HEK293 (cell line): ENCODE measurements at regions not wholly inside any gene's neighbourhood (a gene's known extent, or its start where the extent isn't known, plus 50 kb on each side); places are given as distances from the start of the nearest gene placed in this dataset.

Experiments
- CTCF ChIA-PET: fragments of 350-600 bp; formaldehyde crosslinking; extraction: SDS; loops from one replicate; lab custom pipeline; 2021; ENCODE audit warnings: antibody characterized with exemption; lab: Yijun Ruan, JAX
- POLR2A ChIA-PET: fragments of 300-600 bp; formaldehyde crosslinking; extraction: SDS; loops from one replicate; lab custom pipeline; 2020; ENCODE audit warnings: antibody characterized with exemption, inconsistent platforms; lab: Yijun Ruan, JAX
- H3K27ac ChIP-seq: fragments of 200-500 bp; sonication (Bioruptor generic); 2 replicates; pipeline ENCODE4 v1.5.1; 2014; ENCODE audit warnings: low read depth, low read length, control low read depth, inconsistent platforms; ENCODE audit errors: extremely low read depth
- H3K36me3 ChIP-seq, 2 experiments: fragments of 200-500 bp in 1 of 2; sonication (Bioruptor generic) in 1 of 2; 1 replicate in 1 of 2; 2 replicates in 1 of 2; pipeline ENCODE4 v1.5.1; 2014 to 2017; ENCODE audit warnings: inconsistent platforms in 2 of 2, low read length in 2 of 2; ENCODE audit not compliant: control insufficient read depth in 2 of 2, insufficient read depth in 1 of 2
- H3K4me1 ChIP-seq: fragments of 200-500 bp; sonication (Bioruptor generic); 2 replicates; pipeline ENCODE4 v1.5.1; 2014; ENCODE audit warnings: mild to moderate bottlenecking, low read length, inconsistent platforms; ENCODE audit not compliant: control insufficient read depth, insufficient read depth
- H3K4me3 ChIP-seq: 2 replicates; pipeline ENCODE4 v1.5.1; 2011; ENCODE audit warnings: low read depth, mild to moderate bottlenecking, control low read depth, low read length, moderate library complexity
- H3K9me3 ChIP-seq: fragments of 200-500 bp; sonication (Bioruptor generic); 2 replicates; pipeline ENCODE4 v1.5.1; 2014; ENCODE audit warnings: low read depth, low read length, inconsistent platforms; ENCODE audit not compliant: control insufficient read depth, insufficient read depth
- BCL11A ChIP-seq: fragments of 450-650 bp; formaldehyde crosslinking; IDR thresholded peaks from 2 replicates; pipeline ENCODE4 v1.5.1; 2016; ENCODE audit warnings: low read depth, missing biosample characterization, missing genetic modification characterization
- GFI1B ChIP-seq: fragments of 450-650 bp; formaldehyde crosslinking; IDR thresholded peaks from 2 replicates; pipeline ENCODE4 v1.5.1; 2016; ENCODE audit warnings: missing biosample characterization, missing genetic modification characterization
- GLI4 ChIP-seq: fragments of 450-650 bp; formaldehyde crosslinking; IDR thresholded peaks from 2 replicates; pipeline ENCODE4 v1.5.1; 2016; ENCODE audit warnings: missing biosample characterization, missing genetic modification characterization
- GLIS1 ChIP-seq: fragments of 450-650 bp; formaldehyde crosslinking; IDR thresholded peaks from 2 replicates; pipeline ENCODE4 v1.5.1; 2016; ENCODE audit warnings: missing biosample characterization, missing genetic modification characterization
- IKZF3 ChIP-seq: fragments of 450-650 bp; IDR thresholded peaks from 2 replicates; pipeline ENCODE4 v1.5.0; 2018; ENCODE audit warnings: missing biosample characterization, mild to moderate bottlenecking, missing genetic modification characterization, moderate library complexity
- KLF9 ChIP-seq: fragments of 450-650 bp; formaldehyde crosslinking; IDR thresholded peaks from 2 replicates; pipeline ENCODE4 v1.5.1; 2016; ENCODE audit warnings: missing biosample characterization, missing genetic modification characterization, low read depth
- OSR2 ChIP-seq: fragments of 450-650 bp; formaldehyde crosslinking; IDR thresholded peaks from 2 replicates; pipeline ENCODE4 v1.5.1; 2016; ENCODE audit warnings: missing biosample characterization, missing genetic modification characterization
- PRDM1 ChIP-seq: fragments of 450-650 bp; formaldehyde crosslinking; IDR thresholded peaks from 2 replicates; pipeline ENCODE4; 2016; ENCODE audit warnings: missing biosample characterization, missing genetic modification characterization
- SETDB1 ChIP-seq: IDR thresholded peaks from one replicate; pipeline ENCODE4 v1.6.1; 2017; ENCODE audit warnings: mild to moderate bottlenecking, low read length, moderate library complexity, mixed read lengths; ENCODE audit not compliant: insufficient read length
- ZEB2 ChIP-seq: fragments of 450-650 bp; formaldehyde crosslinking; IDR thresholded peaks from 2 replicates; pipeline ENCODE4 v1.5.1; 2016; ENCODE audit warnings: missing biosample characterization, missing genetic modification characterization
- ZFP41 ChIP-seq: fragments of 450-650 bp; formaldehyde crosslinking; IDR thresholded peaks from 2 replicates; pipeline ENCODE4 v1.5.1; 2016; ENCODE audit warnings: missing biosample characterization, missing genetic modification characterization, borderline replicate concordance
- ZNF10 ChIP-seq: fragments of 450-650 bp; formaldehyde crosslinking; IDR thresholded peaks from 2 replicates; pipeline ENCODE4 v1.5.1; 2017; ENCODE audit warnings: missing biosample characterization, missing genetic modification characterization
- ZNF174 ChIP-seq: fragments of 450-650 bp; formaldehyde crosslinking; IDR thresholded peaks from 2 replicates; pipeline ENCODE4 v1.5.0; 2017; ENCODE audit warnings: missing biosample characterization, mild to moderate bottlenecking, missing genetic modification characterization
- ZNF184 ChIP-seq: fragments of 450-650 bp; IDR thresholded peaks from 2 replicates; pipeline ENCODE4 v1.5.1; 2018; ENCODE audit warnings: missing biosample characterization, mild to moderate bottlenecking, missing genetic modification characterization
- ZNF280D ChIP-seq: fragments of 450-650 bp; formaldehyde crosslinking; IDR thresholded peaks from 2 replicates; pipeline ENCODE4 v1.5.1; 2016; ENCODE audit warnings: missing biosample characterization, missing genetic modification characterization
- ZNF292 ChIP-seq: fragments of 450-650 bp; formaldehyde crosslinking; IDR thresholded peaks from 2 replicates; pipeline ENCODE4 v1.5.1; 2016; ENCODE audit warnings: low read depth, missing biosample characterization, missing genetic modification characterization, borderline replicate concordance
- ZNF404 ChIP-seq: fragments of 450-650 bp; formaldehyde crosslinking; IDR thresholded peaks from 2 replicates; pipeline ENCODE4 v1.5.1; 2017; ENCODE audit warnings: missing biosample characterization, missing genetic modification characterization
- ZNF416 ChIP-seq: fragments of 450-650 bp; formaldehyde crosslinking; IDR thresholded peaks from 2 replicates; pipeline ENCODE4 v1.5.1; 2016; ENCODE audit warnings: missing biosample characterization, missing genetic modification characterization
- ZNF426 ChIP-seq: fragments of 450-650 bp; formaldehyde crosslinking; IDR thresholded peaks from 2 replicates; pipeline ENCODE4 v1.5.1; 2017; ENCODE audit warnings: missing biosample characterization, missing genetic modification characterization, mild to moderate bottlenecking, inconsistent platforms, moderate library complexity
- ZNF555 ChIP-seq: fragments of 450-650 bp; formaldehyde crosslinking; conservative IDR thresholded peaks from 2 replicates; pipeline ENCODE4 v1.5.1; 2017; ENCODE audit warnings: missing biosample characterization, mild to moderate bottlenecking, missing genetic modification characterization, inconsistent platforms
- ZNF560 ChIP-seq: fragments of 450-650 bp; formaldehyde crosslinking; IDR thresholded peaks from 2 replicates; pipeline ENCODE4 v1.5.1; 2017; ENCODE audit warnings: missing biosample characterization, missing genetic modification characterization, borderline replicate concordance
- ZNF610 ChIP-seq: fragments of 450-650 bp; formaldehyde crosslinking; IDR thresholded peaks from 2 replicates; pipeline ENCODE4 v1.5.1; 2016; ENCODE audit warnings: missing biosample characterization, missing genetic modification characterization, borderline replicate concordance
- ZNF626 ChIP-seq: fragments of 450-650 bp; sonication (Bioruptor Pico); formaldehyde crosslinking; IDR thresholded peaks from 2 replicates; pipeline ENCODE4 v1.5.1; 2018; ENCODE audit warnings: missing biosample characterization, missing genetic modification characterization, inconsistent platforms
- ZNF76 ChIP-seq: fragments of 450-650 bp; formaldehyde crosslinking; IDR thresholded peaks from 2 replicates; pipeline ENCODE4; 2016; ENCODE audit warnings: low read depth, missing biosample characterization, missing genetic modification characterization, borderline replicate concordance
- ZSCAN18 ChIP-seq: fragments of 450-650 bp; formaldehyde crosslinking; IDR thresholded peaks from 2 replicates; pipeline ENCODE4 v1.5.1; 2016; ENCODE audit warnings: missing biosample characterization, missing genetic modification characterization
- TF ChIP-seq, protein P1 (sequence below): fragments of 450-650 bp; formaldehyde crosslinking; IDR thresholded peaks from 2 replicates; pipeline ENCODE4 v1.5.1; 2016; ENCODE audit warnings: missing biosample characterization, missing genetic modification characterization
- TF ChIP-seq, protein P2 (sequence below): fragments of 450-650 bp; formaldehyde crosslinking; IDR thresholded peaks from 2 replicates; pipeline ENCODE4 v1.5.1; 2017; ENCODE audit warnings: missing biosample characterization, missing genetic modification characterization
- TF ChIP-seq, protein P3 (sequence below): fragments of 450-650 bp; formaldehyde crosslinking; IDR thresholded peaks from 2 replicates; pipeline ENCODE4 v1.5.1; 2017; ENCODE audit warnings: missing biosample characterization, missing genetic modification characterization

DNA sequence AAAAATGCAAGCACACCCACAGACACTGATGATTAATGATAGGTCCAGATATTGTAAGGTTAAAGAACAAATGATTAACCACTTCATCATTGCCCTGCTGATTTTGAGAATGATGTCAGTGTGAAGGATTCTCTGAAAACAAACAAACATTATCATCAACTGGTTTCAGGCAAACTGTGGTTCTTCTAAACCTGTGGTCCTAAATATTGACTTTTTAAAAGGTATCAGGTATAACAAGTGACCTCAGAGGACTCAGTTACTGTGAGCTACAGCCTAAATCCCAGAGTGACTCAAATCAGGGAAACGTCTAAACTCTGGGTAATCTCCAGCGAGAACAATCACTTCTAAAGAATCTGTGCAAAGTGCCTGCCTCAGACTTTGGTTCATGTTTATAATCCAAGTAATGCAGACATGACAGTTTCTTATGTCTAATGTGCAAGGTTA lies 172.3 kb upstream of the CDH6 start:
- POLR2A ChIA-PET: no interaction called here
- H3K4me3 ChIP-seq: no peak overlapping the region
- CTCF ChIA-PET: no interaction called here
- no peak overlapping the region for H3K27ac ChIP-seq
- TF ChIP-seq ZNF292: no peak
- TF ChIP-seq ZNF174 (tag by site-specific recombination): no peak
- TF ChIP-seq ZNF280D (tag by site-specific recombination): no peak
- no peak for TF ChIP-seq OSR2 (tag by site-specific recombination)
- TF ChIP-seq, protein P1, sequence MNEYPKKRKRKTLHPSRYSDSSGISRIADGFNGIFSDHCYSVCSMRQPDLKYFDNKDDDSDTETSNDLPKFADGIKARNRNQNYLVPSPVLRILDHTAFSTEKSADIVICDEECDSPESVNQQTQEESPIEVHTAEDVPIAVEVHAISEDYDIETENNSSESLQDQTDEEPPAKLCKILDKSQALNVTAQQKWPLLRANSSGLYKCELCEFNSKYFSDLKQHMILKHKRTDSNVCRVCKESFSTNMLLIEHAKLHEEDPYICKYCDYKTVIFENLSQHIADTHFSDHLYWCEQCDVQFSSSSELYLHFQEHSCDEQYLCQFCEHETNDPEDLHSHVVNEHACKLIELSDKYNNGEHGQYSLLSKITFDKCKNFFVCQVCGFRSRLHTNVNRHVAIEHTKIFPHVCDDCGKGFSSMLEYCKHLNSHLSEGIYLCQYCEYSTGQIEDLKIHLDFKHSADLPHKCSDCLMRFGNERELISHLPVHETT: no peak
- no peak for TF ChIP-seq ZNF626 (tag by site-specific recombination)
- no peak for TF ChIP-seq ZEB2 (tag by site-specific recombination)
- TF ChIP-seq ZNF10 (tag by site-specific recombination): no peak
- TF ChIP-seq ZSCAN18 (tag by site-specific recombination): no peak
- TF ChIP-seq ZNF76 (tag by site-specific recombination): no peak
- TF ChIP-seq BCL11A: no peak
- TF ChIP-seq ZNF555 (tag by site-specific recombination): no peak
- TF ChIP-seq, protein P2, sequence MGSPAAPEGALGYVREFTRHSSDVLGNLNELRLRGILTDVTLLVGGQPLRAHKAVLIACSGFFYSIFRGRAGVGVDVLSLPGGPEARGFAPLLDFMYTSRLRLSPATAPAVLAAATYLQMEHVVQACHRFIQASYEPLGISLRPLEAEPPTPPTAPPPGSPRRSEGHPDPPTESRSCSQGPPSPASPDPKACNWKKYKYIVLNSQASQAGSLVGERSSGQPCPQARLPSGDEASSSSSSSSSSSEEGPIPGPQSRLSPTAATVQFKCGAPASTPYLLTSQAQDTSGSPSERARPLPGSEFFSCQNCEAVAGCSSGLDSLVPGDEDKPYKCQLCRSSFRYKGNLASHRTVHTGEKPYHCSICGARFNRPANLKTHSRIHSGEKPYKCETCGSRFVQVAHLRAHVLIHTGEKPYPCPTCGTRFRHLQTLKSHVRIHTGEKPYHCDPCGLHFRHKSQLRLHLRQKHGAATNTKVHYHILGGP (tag by site-specific recombination): no peak
- no peak for TF ChIP-seq ZFP41
- TF ChIP-seq ZNF610 (tag by site-specific recombination): no peak
- H3K36me3 ChIP-seq: no peaks in the 10 kb centered on the region
- no peaks in the 10 kb centered on the region for H3K9me3 ChIP-seq
- no peaks in the 10 kb centered on the region for H3K4me1 ChIP-seq

- H3K27ac ChIP-seq: no peak overlapping the region
- H3K9me3 ChIP-seq: no peaks in the 10 kb centered on the region
- H3K4me1 ChIP-seq: no peaks in the 10 kb centered on the region
- POLR2A ChIA-PET: no interaction called here
- CTCF ChIA-PET: no interaction called here
- no peaks in the 10 kb centered on the region for H3K36me3 ChIP-seq
- no peak overlapping the region for H3K4me3 ChIP-seq
- no peak for TF ChIP-seq SETDB1
- no peak for TF ChIP-seq ZNF426
- no peak for TF ChIP-seq KLF9
- no peak for TF ChIP-seq ZNF404 (tag by site-specific recombination)
- no peak for TF ChIP-seq ZNF184 (tag by site-specific recombination)
- no peak for TF ChIP-seq IKZF3 (tag by site-specific recombination)
- no peak for TF ChIP-seq GLI4
- TF ChIP-seq GFI1B: no peak
- TF ChIP-seq ZNF416 (tag by site-specific recombination): no peak
- TF ChIP-seq GLIS1 (tag by site-specific recombination): no peak
- no peak for TF ChIP-seq PRDM1 (tag by site-specific recombination)
- TF ChIP-seq ZNF560: no peak
- TF ChIP-seq, protein P3, sequence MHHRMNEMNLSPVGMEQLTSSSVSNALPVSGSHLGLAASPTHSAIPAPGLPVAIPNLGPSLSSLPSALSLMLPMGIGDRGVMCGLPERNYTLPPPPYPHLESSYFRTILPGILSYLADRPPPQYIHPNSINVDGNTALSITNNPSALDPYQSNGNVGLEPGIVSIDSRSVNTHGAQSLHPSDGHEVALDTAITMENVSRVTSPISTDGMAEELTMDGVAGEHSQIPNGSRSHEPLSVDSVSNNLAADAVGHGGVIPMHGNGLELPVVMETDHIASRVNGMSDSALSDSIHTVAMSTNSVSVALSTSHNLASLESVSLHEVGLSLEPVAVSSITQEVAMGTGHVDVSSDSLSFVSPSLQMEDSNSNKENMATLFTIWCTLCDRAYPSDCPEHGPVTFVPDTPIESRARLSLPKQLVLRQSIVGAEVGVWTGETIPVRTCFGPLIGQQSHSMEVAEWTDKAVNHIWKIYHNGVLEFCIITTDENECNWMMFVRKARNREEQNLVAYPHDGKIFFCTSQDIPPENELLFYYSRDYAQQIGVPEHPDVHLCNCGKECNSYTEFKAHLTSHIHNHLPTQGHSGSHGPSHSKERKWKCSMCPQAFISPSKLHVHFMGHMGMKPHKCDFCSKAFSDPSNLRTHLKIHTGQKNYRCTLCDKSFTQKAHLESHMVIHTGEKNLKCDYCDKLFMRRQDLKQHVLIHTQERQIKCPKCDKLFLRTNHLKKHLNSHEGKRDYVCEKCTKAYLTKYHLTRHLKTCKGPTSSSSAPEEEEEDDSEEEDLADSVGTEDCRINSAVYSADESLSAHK: no peak
These were observed 185.3 kb upstream of the CDH6 start for GRCh38 chr5:31008231-31008630.
